Skeletal muscle cell (primary cell): ENCODE measurements at regions not wholly inside any gene's neighbourhood (a gene's known extent, or its start where the extent isn't known, plus 50 kb on each side); places are given as distances from the start of the nearest gene placed in this dataset.

Source experiments
- DNase-seq: peaks from one replicate; pipeline ENCODE4 v3.0.0-alpha.2; 2010; ENCODE audit warnings: low read depth
- H3K4me3 ChIP-seq: 2 replicates; pipeline ENCODE4 v1.5.1; 2011; ENCODE audit warnings: low read depth, mild to moderate bottlenecking, control low read depth, low read length, moderate library complexity

DNA sequence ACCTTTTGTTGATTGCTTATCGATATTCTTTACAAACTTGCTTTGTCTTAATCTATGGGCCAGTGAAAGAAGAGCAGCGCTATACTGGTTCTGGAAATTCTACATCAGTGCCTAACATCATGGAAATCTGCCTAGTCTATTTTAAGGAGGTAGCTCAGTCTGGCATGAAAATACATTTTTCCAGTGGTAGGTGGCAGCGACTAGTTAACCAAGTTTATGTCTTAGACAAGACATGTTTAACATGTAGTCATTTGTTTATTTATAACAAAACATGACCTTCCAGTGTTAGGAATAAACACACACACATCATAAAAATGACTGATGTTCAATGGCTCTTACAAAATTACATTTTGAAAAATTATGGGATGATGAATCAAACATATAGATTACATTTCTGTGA is 336.0 kb upstream of the SOX5 start:
- DNase-seq, result no peak
- H3K4me3 ChIP-seq, result no peak overlapping the region

DNA sequence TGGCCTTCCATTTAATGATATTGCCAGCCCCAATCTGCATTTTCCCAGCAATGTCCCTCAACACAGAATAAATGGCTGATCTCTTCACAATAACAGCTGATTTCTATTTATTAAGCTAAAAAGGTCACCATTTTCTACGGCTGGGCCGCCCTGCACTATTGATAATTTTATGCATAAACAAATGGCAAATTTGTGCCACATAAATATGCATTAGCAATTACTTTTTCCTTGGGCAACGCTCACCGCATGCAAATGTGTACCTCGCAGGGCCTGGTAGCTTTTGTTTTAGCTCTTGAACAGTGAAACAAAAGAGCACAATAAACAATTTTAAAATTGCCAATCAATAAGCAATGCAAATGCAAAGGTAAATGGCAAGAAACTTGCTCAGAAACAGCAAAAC is 331.9 kb upstream of the SOX5 start:
- no peak overlapping the region for H3K4me3 ChIP-seq
- no peak for DNase-seq

DNA sequence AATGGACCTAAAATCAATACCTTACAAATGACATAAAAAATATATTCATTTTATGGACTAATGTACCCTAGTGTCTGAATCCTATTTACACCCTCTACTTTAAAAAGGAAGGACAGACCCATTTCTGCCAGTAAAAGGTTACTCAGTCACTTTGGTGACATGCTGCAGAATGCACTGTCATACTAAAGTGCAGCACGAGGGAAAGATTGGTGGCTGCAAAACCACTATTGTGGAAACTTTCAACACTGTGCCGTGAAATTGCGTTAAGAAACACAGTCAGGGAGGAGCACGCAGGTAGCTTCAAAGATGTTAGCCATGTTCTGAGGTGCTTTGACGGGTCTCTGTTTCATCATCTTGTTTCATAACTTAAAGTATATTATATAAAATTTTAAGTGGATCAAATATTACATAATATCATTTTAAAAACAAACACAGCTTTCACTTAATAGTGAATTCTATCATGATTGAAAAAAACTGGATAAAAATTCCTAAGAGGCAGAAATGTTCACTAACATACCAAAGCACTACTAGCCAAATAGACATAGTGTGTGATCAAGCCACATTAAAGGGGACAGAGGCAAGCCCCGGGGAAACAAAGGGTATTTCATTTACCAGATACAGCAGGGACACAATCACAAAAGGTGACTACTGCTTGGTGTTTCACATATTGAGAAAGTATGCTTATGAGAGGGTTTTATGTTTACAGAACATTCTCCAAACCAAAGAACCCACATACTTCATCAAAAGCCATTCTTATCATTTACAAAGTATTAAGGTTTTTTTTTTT is 330.8 kb upstream of the SOX5 start:
- DNase-seq, result no peak
- no peak overlapping the region for H3K4me3 ChIP-seq

- no peak overlapping the region for H3K4me3 ChIP-seq
- DNase-seq, result no peak
These were observed 329.4 kb upstream of the SOX5 start for GRCh38 chr12:24278832-24279231.

- no peak overlapping the region for H3K4me3 ChIP-seq
- no peak for DNase-seq
These were observed 321.5 kb upstream of the SOX5 start for GRCh38 chr12:24270965-24271364.

GRCh38 chr12:24270464-24270863 is 321.0 kb upstream of the SOX5 start:
- no peak for DNase-seq
- no peak overlapping the region for H3K4me3 ChIP-seq

DNA sequence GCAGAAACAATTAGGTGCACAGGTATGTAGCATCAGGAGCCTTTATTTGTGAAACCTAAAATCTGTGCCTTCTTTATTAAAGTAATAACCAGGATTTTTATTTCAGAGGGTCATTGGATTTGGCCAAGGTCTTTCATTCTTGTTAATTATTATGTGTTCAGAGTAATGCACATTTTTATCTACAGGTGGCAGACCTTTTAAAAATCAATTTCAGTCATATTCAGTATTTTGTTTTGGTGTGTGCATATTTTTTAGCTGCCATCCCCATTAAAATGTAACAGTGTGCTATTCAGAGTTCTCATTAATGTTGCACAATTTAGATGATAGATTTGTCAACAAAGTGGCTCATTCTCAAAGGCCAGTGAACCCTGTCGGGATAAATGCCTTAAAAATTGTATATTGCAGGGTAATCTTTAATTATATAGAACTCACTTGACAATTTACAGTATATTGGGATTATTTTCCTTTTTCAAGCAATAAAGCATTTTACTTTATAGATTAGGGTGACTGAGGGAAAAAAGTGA is 319.3 kb upstream of the SOX5 start:
- no peak overlapping the region for H3K4me3 ChIP-seq
- no peak for DNase-seq

DNA sequence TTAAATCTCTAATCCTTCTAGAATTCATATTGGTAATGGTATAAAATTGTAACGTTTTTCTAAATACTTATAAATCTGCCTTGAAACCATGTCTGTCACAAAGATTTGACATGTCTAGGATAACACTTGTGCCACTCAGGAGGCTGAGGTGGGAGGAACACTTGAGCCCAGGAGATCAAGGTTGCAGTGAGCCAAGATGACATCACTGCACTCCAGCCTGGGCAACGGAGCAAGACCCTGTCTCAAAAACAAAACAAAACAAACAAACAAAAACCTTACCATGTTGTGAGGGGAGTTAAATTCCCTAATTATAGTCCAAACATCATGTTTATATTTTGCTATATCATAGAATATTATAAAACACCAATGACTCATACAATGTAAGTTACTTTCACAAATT is 317.5 kb upstream of the SOX5 start:
- DNase-seq, result no peak
- H3K4me3 ChIP-seq, result no peak overlapping the region

DNA sequence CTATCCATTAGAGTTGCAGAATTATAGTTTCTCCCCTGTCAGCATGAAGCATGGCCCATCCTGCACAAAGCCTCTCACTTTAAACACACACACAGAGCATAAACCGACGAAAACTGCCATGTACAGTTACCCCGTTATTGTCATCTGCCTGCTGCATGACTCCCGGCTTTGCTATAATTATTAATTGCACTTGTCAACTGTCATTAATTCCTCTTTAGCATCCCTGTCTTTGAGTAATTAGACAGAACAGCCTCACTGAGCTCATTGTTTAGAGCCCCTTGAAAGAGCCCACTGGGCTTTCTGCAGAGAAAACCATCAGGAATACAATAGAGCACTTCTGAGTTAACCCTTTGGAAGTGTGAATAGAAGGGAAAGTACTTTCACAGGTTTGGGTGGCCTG is 307.2 kb upstream of the SOX5 start:
- no peak overlapping the region for H3K4me3 ChIP-seq
- DNase-seq, result no peak

- DNase-seq, result no peak
- no peak overlapping the region for H3K4me3 ChIP-seq
These were observed 306.6 kb upstream of the SOX5 start for GRCh38 chr12:24255920-24256665.

DNA sequence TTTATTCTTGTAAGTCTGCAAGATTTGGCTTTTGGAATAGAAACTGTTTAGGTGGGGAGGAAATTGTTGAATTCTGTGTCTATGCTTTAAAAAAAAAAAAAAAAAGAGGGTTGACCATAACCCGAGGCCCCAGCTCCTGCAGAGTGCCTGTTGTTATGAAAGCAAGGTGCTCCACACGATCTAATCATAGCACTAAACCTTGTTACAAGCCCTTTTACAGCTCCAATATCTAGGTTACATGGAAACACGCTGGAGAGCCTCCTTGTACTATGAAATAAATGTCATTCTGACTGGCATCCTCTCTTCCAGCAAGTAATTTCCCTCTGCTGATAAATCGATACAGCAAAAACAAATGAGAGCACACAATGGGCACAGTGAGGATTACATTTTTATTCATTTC is 303.1 kb upstream of the SOX5 start:
- H3K4me3 ChIP-seq, result no peak overlapping the region
- no peak for DNase-seq

GRCh38 chr12:24246934-24247333 is 297.5 kb upstream of the SOX5 start:
- no peak overlapping the region for H3K4me3 ChIP-seq
- no peak for DNase-seq

DNA sequence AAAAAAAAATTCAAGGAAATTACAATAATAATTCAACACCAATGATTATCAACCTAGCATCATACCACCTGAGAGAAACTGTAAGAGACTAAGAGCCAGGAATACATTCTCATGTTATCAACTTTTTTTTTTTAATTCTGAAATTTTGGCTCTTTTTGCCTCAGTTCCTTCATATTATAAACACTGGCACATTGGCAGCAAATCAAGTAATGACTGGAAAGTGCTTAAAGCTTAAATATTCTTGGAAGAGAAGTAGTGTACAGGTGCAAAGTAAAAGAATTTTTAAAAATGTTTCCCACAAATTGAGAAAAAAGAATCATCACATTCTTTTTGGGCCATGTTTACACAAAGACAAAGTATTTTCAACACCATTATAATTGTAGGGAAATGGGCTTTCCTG is 296.9 kb upstream of the SOX5 start:
- H3K4me3 ChIP-seq, result no peak overlapping the region
- DNase-seq, result no peak

- H3K4me3 ChIP-seq, result no peak overlapping the region
- no peak for DNase-seq
These were observed 295.3 kb upstream of the SOX5 start for GRCh38 chr12:24244801-24245200.

DNA sequence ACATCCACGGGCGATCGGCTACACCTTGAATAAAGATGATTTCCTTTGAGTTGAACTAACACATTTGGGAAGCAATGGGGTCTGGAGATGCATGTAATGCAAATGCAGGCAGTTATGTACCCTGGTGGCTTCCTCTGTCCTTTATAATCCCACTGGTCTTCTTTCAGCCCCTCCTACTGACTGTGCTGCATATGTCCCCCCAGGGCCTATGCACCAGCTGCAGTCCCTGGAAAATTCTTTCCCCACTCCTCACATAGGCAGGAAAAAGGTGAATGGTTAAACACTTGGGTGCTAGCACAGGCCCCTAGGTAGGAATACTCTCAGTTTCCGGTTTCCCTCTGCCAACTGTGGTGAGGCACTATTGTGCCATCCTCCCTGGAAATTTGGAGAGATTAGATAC is 294.8 kb upstream of the SOX5 start:
- DNase-seq, result no peak
- H3K4me3 ChIP-seq, result no peak overlapping the region

DNA sequence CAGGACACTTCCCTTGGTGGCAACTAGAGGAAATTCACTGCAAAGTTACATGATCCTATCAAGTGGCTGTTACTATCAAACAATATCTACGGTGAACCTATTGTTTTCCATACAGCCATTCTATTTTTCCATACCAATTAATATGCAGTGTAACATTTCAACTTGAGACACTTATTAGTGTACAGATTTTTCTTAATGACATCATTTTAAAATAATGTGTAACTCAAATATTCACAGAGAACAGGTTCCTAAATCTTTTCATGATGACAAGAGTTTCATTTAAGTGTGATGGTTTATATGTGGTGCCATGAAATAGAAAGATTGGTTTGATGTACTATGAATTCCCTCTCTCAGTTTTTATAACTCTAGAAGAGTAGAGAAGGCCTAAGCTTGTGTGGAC is 291.2 kb upstream of the SOX5 start:
- no peak overlapping the region for H3K4me3 ChIP-seq
- no peak for DNase-seq

DNA sequence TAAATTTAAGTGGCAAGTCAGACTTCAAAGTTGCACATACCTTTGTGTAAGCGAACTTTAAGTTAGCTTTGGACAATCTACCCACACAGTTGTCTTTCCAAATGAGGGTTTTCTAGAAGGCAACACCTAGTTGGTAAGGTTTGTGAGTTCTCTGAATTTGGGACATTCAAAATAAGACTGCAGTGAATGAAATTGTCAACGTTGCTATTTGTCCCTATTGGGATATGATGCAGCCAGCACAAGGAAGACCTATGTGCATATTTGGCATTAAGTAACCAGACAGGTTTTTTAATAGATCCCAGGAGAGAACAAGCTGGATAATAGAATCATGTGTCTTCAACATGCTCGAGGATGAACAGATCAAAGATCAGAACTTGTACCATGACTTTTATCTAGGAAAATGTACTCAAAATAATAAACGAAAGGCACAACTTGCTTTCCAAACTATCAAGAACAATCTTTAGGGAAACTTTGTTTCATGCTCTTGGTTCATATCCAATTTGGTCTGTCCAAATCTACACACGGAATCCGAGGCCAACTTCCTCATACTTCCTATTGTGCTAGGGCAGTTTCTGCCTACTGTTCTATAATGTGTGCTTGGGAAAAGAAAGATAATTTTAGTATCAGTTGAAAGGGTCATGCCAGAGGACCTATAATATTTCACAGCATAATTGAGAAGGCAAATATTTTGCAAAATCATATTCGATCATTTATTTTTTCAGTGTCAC is 284.2 kb upstream of the SOX5 start:
- H3K4me3 ChIP-seq, result no peak overlapping the region
- no peak for DNase-seq

- no peak for DNase-seq
These were observed 283.1 kb upstream of the SOX5 start for GRCh38 chr12:24232531-24232930.

DNA sequence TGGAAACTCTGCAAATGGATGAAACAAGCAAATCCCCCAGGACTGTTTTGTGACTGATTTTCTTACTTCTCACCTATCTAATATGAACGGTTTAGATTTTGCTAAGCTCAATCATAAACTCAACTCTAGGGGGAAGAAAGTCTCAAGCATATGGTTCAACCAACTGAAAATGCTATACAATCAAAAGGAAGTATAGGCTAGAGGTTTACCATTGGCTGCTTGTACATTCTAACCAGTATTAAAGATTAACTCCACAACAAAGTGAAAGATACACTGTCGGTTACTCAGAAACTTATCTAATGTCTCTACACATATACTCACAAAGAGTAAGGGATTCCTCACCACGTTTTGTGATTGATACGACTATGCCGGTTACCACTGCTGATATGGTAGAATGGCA is 281.8 kb upstream of the SOX5 start:
- DNase-seq, result no peak
- H3K4me3 ChIP-seq, result no peak overlapping the region

More at GRCh38 chr12:24232531-24232930, 283.1 kb upstream of the SOX5 start:
- H3K4me3 ChIP-seq, result no peak overlapping the region

DNA sequence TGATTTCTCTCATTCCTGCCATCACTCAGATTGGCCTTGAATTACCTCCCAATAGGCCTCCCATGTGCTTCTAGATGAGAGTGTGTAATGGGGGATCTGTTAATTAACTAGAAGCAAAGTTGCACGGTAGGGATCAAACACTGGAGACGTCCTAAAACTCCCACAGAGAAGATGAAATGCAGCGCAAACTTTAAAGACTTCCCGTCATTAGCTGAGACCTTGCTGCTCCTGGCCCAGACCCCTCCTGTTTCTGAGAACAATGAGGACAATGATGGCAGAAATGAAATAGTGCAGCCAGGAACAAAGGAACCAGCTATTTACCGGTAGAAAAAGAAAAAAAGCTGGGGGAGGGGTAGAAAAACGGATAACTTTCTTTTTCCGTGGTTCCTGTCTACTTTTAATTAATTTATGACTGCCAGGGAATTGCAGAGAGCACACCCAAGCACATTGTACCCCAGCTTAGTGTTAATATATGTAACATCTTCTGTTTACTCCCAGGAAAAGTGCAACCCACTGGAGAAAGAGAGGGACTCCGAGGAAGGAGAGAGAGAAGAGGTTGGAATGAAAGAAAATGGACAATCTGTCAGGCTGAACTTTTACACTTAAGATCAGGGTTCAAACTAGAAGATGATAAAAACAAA is 280.7 kb upstream of the SOX5 start:
- DNase-seq, result no peak
- no peak overlapping the region for H3K4me3 ChIP-seq
